Activated naive CD8-positive, alpha-beta T cell (primary cell): ENCODE measurements at regions not wholly inside any gene's neighbourhood (a gene's known extent, or its start where the extent isn't known, plus 50 kb on each side); places are given as distances from the start of the nearest gene placed in this dataset.
"Not testable (repeated sequence)": the region's sequence is repeated elsewhere in the genome, so short reads cannot be mapped to it uniquely, and the experiment has no call there.

Source experiments
- H3K27ac Mint-ChIP-seq: one replicate; pipeline ENCODE4 v1.8.0; 2021; ENCODE audit warnings: mixed read lengths
- H3K27me3 Mint-ChIP-seq: one replicate; pipeline ENCODE4 v1.8.0; 2021; ENCODE audit warnings: mixed read lengths
- H3K36me3 Mint-ChIP-seq: one replicate; pipeline ENCODE4 v1.8.0; 2021; ENCODE audit warnings: mixed read lengths
- H3K4me1 Mint-ChIP-seq: one replicate; pipeline ENCODE4 v1.8.0; 2021; ENCODE audit warnings: low read depth, mixed read lengths
- H3K4me3 Mint-ChIP-seq: one replicate; pipeline ENCODE4 v1.8.0; 2021; ENCODE audit warnings: mild to moderate bottlenecking, mixed read lengths
- H3K9me3 Mint-ChIP-seq: one replicate; pipeline ENCODE4 v1.8.0; 2021; ENCODE audit warnings: low read depth, mixed read lengths

- Mint-ChIP-seq H3K9me3 (no peaks in the 10 kb centered on the region), H3K36me3 (no peaks in the 10 kb centered on the region), H3K27me3 (no peaks in the 10 kb centered on the region), H3K4me1 (no peaks in the 10 kb centered on the region), H3K27ac (no peak overlapping the region), H3K4me3 (no peak overlapping the region)
Observed at GRCh38 chr22:44650806-44651205, 51.2 kb upstream of the PRR5 start.

- no peak overlapping the region for H3K4me3 Mint-ChIP-seq
Observed at GRCh38 chr22:44648821-44649565, 53.0 kb upstream of the PRR5 start.

GRCh38 chr22:44648085-44648820 lies 53.8 kb upstream of the PRR5 start:
- Mint-ChIP-seq H3K4me1 (no peaks in the 10 kb centered on the region), H3K9me3 (no peaks in the 10 kb centered on the region), H3K27ac (no peak overlapping the region), H3K27me3 (no peaks in the 10 kb centered on the region), H3K36me3 (no peaks in the 10 kb centered on the region), H3K4me3 (no peak overlapping the region)

More at GRCh38 chr22:44648821-44649565, 53.0 kb upstream of the PRR5 start:
- Mint-ChIP-seq H3K27me3 (no peaks in the 10 kb centered on the region), H3K36me3 (no peaks in the 10 kb centered on the region), H3K27ac (no peak overlapping the region), H3K9me3 (no peaks in the 10 kb centered on the region), H3K4me1 (no peaks in the 10 kb centered on the region)

- H3K4me1 Mint-ChIP-seq = no peaks in the 10 kb centered on the region
- no peaks in the 10 kb centered on the region for H3K9me3 Mint-ChIP-seq
- no peaks in the 10 kb centered on the region for H3K27me3 Mint-ChIP-seq
- H3K4me3 Mint-ChIP-seq = no peak overlapping the region
- no peaks in the 10 kb centered on the region for H3K36me3 Mint-ChIP-seq
- H3K27ac Mint-ChIP-seq = no peak overlapping the region
Observed at GRCh38 chr22:44647141-44647540, 54.9 kb upstream of the PRR5 start.

GRCh38 chr22:44646668-44647067 lies 55.3 kb upstream of the PRR5 start:
- H3K27ac Mint-ChIP-seq = no peak overlapping the region
- H3K36me3 Mint-ChIP-seq = no peaks in the 10 kb centered on the region
- no peak overlapping the region for H3K4me3 Mint-ChIP-seq
- H3K9me3 Mint-ChIP-seq = no peaks in the 10 kb centered on the region
- H3K4me1 Mint-ChIP-seq = no peaks in the 10 kb centered on the region
- no peaks in the 10 kb centered on the region for H3K27me3 Mint-ChIP-seq

GRCh38 chr22:44646141-44646540 lies 55.9 kb upstream of the PRR5 start:
- Mint-ChIP-seq H3K27me3 (no peaks in the 10 kb centered on the region), H3K4me1 (no peaks in the 10 kb centered on the region), H3K4me3 (no peak overlapping the region), H3K36me3 (no peaks in the 10 kb centered on the region), H3K9me3 (no peaks in the 10 kb centered on the region), H3K27ac (no peak overlapping the region)

GRCh38 chr22:44645531-44645930 lies 56.5 kb upstream of the PRR5 start:
- H3K27me3 Mint-ChIP-seq = no peaks in the 10 kb centered on the region

GRCh38 chr22:44645083-44645482 lies 56.9 kb upstream of the PRR5 start:
- no peaks in the 10 kb centered on the region for H3K9me3 Mint-ChIP-seq
- H3K4me1 Mint-ChIP-seq = no peaks in the 10 kb centered on the region
- H3K36me3 Mint-ChIP-seq = no peaks in the 10 kb centered on the region
- no peak overlapping the region for H3K27ac Mint-ChIP-seq
- H3K27me3 Mint-ChIP-seq = no peaks in the 10 kb centered on the region
- H3K4me3 Mint-ChIP-seq = no peak overlapping the region

More at GRCh38 chr22:44645531-44645930, 56.5 kb upstream of the PRR5 start:
- Mint-ChIP-seq H3K36me3 (no peaks in the 10 kb centered on the region), H3K4me1 (no peaks in the 10 kb centered on the region), H3K27ac (no peak overlapping the region), H3K4me3 (no peak overlapping the region), H3K9me3 (no peaks in the 10 kb centered on the region)

GRCh38 chr22:44643526-44644101 lies 58.4 kb upstream of the PRR5 start:
- H3K27ac Mint-ChIP-seq, H3K36me3 Mint-ChIP-seq, H3K27me3 Mint-ChIP-seq, H3K4me3 Mint-ChIP-seq, H3K4me1 Mint-ChIP-seq, H3K9me3 Mint-ChIP-seq: not testable (repeated sequence)

- no peak overlapping the region for H3K4me3 Mint-ChIP-seq
- H3K9me3 Mint-ChIP-seq = no peaks in the 10 kb centered on the region
- no peaks in the 10 kb centered on the region for H3K4me1 Mint-ChIP-seq
- H3K27ac Mint-ChIP-seq = no peak overlapping the region
- no peaks in the 10 kb centered on the region for H3K27me3 Mint-ChIP-seq
- no peaks in the 10 kb centered on the region for H3K36me3 Mint-ChIP-seq
Observed at GRCh38 chr22:44642096-44642644, 59.8 kb upstream of the PRR5 start.

- Mint-ChIP-seq H3K4me3 (no peak overlapping the region), H3K36me3 (no peaks in the 10 kb centered on the region), H3K4me1 (no peaks in the 10 kb centered on the region), H3K9me3 (no peaks in the 10 kb centered on the region), H3K27ac (no peak overlapping the region), H3K27me3 (no peaks in the 10 kb centered on the region)
Observed at GRCh38 chr22:44640618-44641155, 61.3 kb upstream of the PRR5 start.

GRCh38 chr22:44639891-44640617 lies 62.0 kb upstream of the PRR5 start:
- H3K4me1 Mint-ChIP-seq = peaks cover under 1% of the 10 kb centered on the region
- H3K4me3 Mint-ChIP-seq = no peak overlapping the region
- no peak overlapping the region for H3K27ac Mint-ChIP-seq
- no peaks in the 10 kb centered on the region for H3K27me3 Mint-ChIP-seq
- H3K36me3 Mint-ChIP-seq = no peaks in the 10 kb centered on the region
- H3K9me3 Mint-ChIP-seq = no peaks in the 10 kb centered on the region

GRCh38 chr22:44638971-44639760 lies 62.8 kb upstream of the PRR5 start:
- Mint-ChIP-seq H3K9me3 (no peaks in the 10 kb centered on the region), H3K27ac (no peak overlapping the region), H3K4me3 (no peak overlapping the region), H3K36me3 (no peaks in the 10 kb centered on the region), H3K27me3 (no peaks in the 10 kb centered on the region), H3K4me1 (peaks cover 3% of the 10 kb centered on the region)
